Esophagus muscularis mucosa (tissue), 4 donors: ENCODE measurements at regions not wholly inside any gene's neighbourhood (a gene's known extent, or its start where the extent isn't known, plus 50 kb on each side); places are given as distances from the start of the nearest gene placed in this dataset.

ENCODE experiments used
- DNase-seq: peaks from one replicate; pipeline ENCODE4 v3.0.0-alpha.2; 2017; ENCODE audit errors: extremely low spot score
- H3K27ac ChIP-seq, 4 donors: fragments of 200-600 bp; sonication (generic); replicated peaks in 1 of 4; 1 replicate in 3 of 4; 2 replicates in 1 of 4; pipeline ENCODE4 v1.5.1; 2016 to 2019; ENCODE audit warnings: mild to moderate bottlenecking in 1 of 4
- H3K27me3 ChIP-seq, 4 donors: fragments of 200-600 bp; sonication (generic); one replicate each; pipeline versions ENCODE4 v1.5.1 to v1.6.0; 2016 to 2019
- H3K36me3 ChIP-seq, 4 donors: fragments of 200-600 bp; sonication (generic); one replicate each; pipeline ENCODE4 v1.5.1; 2016 to 2019
- H3K4me1 ChIP-seq, 4 donors: fragments of 200-600 bp; sonication (generic); one replicate each; pipeline ENCODE4 v1.5.1; 2016 to 2019
- H3K4me3 ChIP-seq, 4 donors: fragments of 200-600 bp; sonication (generic); 1 replicate in 2 of 4; 2 replicates in 2 of 4; pipeline ENCODE4 v1.5.1; 2016 to 2019; ENCODE audit warnings: mild to moderate bottlenecking in 4 of 4, moderate library complexity in 1 of 4
- H3K9me3 ChIP-seq, 4 donors: fragments of 200-600 bp; sonication (generic); 1 replicate in 3 of 4; 2 replicates in 1 of 4; pipeline ENCODE4 v1.5.1; 2016 to 2019
- CTCF ChIP-seq, 3 experiments: fragments of 200-600 bp in 2 of 3; fragments of 450-650 bp in 1 of 3; sonication (generic) in 2 of 3; IDR thresholded peaks; one replicate each; pipeline ENCODE4 v1.5.1; 2017 to 2019; ENCODE audit warnings: antibody characterized with exemption in 3 of 3, mild to moderate bottlenecking in 2 of 3, moderate library complexity in 1 of 3
- EP300 ChIP-seq: sonication (generic); formaldehyde crosslinking; IDR thresholded peaks from one replicate; pipeline ENCODE4 v1.6.1; 2017; ENCODE audit warnings: antibody characterized with exemption
- POLR2A ChIP-seq: fragments of 450-650 bp; IDR thresholded peaks from one replicate; pipeline ENCODE4 v1.6.1; 2017; ENCODE audit warnings: antibody characterized with exemption, moderate library complexity, mild to moderate bottlenecking, low read depth
- POLR2AphosphoS5 ChIP-seq, 2 donors: sonication (generic); formaldehyde crosslinking; IDR thresholded peaks; one replicate each; pipeline ENCODE4 v1.6.1; 2017; ENCODE audit warnings: antibody characterized with exemption in 2 of 2
- WGBS: methylation state at CpG from one replicate; pipeline ENCODE4 v1.1.5; 2018; 5-methylcytosine and 5-hydroxymethylcytosine counted together
- intact Hi-C: fragments of 100-400 bp; cut with DNase I; formaldehyde crosslinking; loops from one replicate; pipeline ENCODE4 v1.15.1; 2023

GRCh38 chr6:117817992-117818391, 89.1 kb upstream of the SLC35F1 start:
- TF ChIP-seq EP300 (no peak), POLR2AphosphoS5 (IDR thresholded peaks at IDR 0.05) (no peak), CTCF (IDR thresholded peaks at IDR 0.05) (no peak), POLR2A (no peak)
- no peak overlapping the region for H3K27ac ChIP-seq
- no peak for DNase-seq
- no peaks in the 10 kb centered on the region for H3K36me3 ChIP-seq
- H3K4me1 ChIP-seq: no peaks in the 10 kb centered on the region
- no peaks in the 10 kb centered on the region for H3K27me3 ChIP-seq
- intact Hi-C loops: no loop called here
- peaks cover 0 to 4% (median 2%) of the 10 kb centered on the region in 4 donors for H3K9me3 ChIP-seq
- H3K4me3 ChIP-seq: no peak overlapping the region

GRCh38 chr6:117818449-117818848, 88.6 kb upstream of the SLC35F1 start:
- intact Hi-C loops: no loop called here
- Histone ChIP-seq H3K9me3 (peaks cover 0 to 4% (median 2%) of the 10 kb centered on the region in 4 donors), H3K4me3 (no peak overlapping the region), H3K27ac (no peak overlapping the region), H3K4me1 (no peaks in the 10 kb centered on the region), H3K36me3 (no peaks in the 10 kb centered on the region), H3K27me3 (no peaks in the 10 kb centered on the region)
- DNase-seq: no peak
- no peak for TF ChIP-seq POLR2AphosphoS5 (IDR thresholded peaks at IDR 0.05)
- TF ChIP-seq POLR2A: no peak
- 20% methylated on average over 1 of the region's 1 CpG for WGBS

- no peak for DNase-seq
- TF ChIP-seq POLR2A: no peak
- TF ChIP-seq CTCF (IDR thresholded peaks at IDR 0.05): peak in 1 of 3 experiments; percentile 6
- no peak for TF ChIP-seq EP300
- Histone ChIP-seq H3K4me1 (no peaks in the 10 kb centered on the region), H3K27me3 (no peaks in the 10 kb centered on the region), H3K27ac (no peak overlapping the region), H3K36me3 (no peaks in the 10 kb centered on the region), H3K9me3 (peaks cover 0 to 12% (median 0%) of the 10 kb centered on the region in 4 donors), H3K4me3 (peak overlapping the region in 1 of 4 donors; percentile 17)
- WGBS: 9% methylated on average over 2 of the region's 8 CpGs
- intact Hi-C loops: no loop called here
Measured at GRCh38 chr6:117829594-117830319, 77.3 kb upstream of the SLC35F1 start.

GRCh38 chr6:117837261-117837660, 69.8 kb upstream of the SLC35F1 start:
- H3K9me3 ChIP-seq: peaks cover 0 to 12% (median 5%) of the 10 kb centered on the region in 4 donors
- H3K4me1 ChIP-seq: no peaks in the 10 kb centered on the region
- no peaks in the 10 kb centered on the region for H3K36me3 ChIP-seq
- no peak for DNase-seq
- intact Hi-C loops: no loop called here
- WGBS: 57% methylated on average over 3 of the region's 3 CpGs
- H3K27me3 ChIP-seq: no peaks in the 10 kb centered on the region
- no peak overlapping the region for H3K4me3 ChIP-seq
- H3K27ac ChIP-seq: no peak overlapping the region
- TF ChIP-seq CTCF (IDR thresholded peaks at IDR 0.05) (no peak), POLR2A (no peak), POLR2AphosphoS5 (IDR thresholded peaks at IDR 0.05) (no peak), EP300 (no peak)

GRCh38 chr6:117840541-117840983, 66.5 kb upstream of the SLC35F1 start:
- H3K9me3 ChIP-seq: peaks cover 0 to 14% (median 5%) of the 10 kb centered on the region in 4 donors
- TF ChIP-seq CTCF (IDR thresholded peaks at IDR 0.05): no peak
- no peak for TF ChIP-seq POLR2A
- no peak for TF ChIP-seq POLR2AphosphoS5 (IDR thresholded peaks at IDR 0.05)
- TF ChIP-seq EP300: no peak
- H3K27ac ChIP-seq: no peak overlapping the region
- WGBS: 45% methylated on average over 2 of the region's 2 CpGs
- H3K4me3 ChIP-seq: no peak overlapping the region
- no peaks in the 10 kb centered on the region for H3K4me1 ChIP-seq
- DNase-seq: no peak
- no peaks in the 10 kb centered on the region for H3K27me3 ChIP-seq
- intact Hi-C loops: no loop called here
- H3K36me3 ChIP-seq: no peaks in the 10 kb centered on the region
